Pancreas (tissue), 10 donors: ENCODE measurements at regions not wholly inside any gene's neighbourhood (a gene's known extent, or its start where the extent isn't known, plus 50 kb on each side); places are given as distances from the start of the nearest gene placed in this dataset.

Source experiments
- ATAC-seq, 4 donors: fragments of 200-7000 bp; cut with Tn5 transposase; one replicate each; pipeline versions ENCODE4 v1.8.0 to v1.9.1; 2020; ENCODE audit warnings: mild to moderate bottlenecking in 4 of 4, moderate library complexity in 4 of 4
- DNase-seq, 6 donors: peaks; one replicate each; pipeline ENCODE4 v3.0.0-alpha.2; 2020
- FAIRE-seq: peaks from 2 replicates; lab custom pipeline; 2012; peaks lifted over from hg19 to GRCh38; lab: Jason Lieb, UNC
- H3K27ac ChIP-seq, 4 donors: fragments of 200-600 bp; sonication (generic); 1 replicate in 3 of 4; 2 replicates in 1 of 4; pipeline versions ENCODE4 v1.5.0 to v1.8.0; 2020
- H3K27me3 ChIP-seq, 4 donors: fragments of 200-600 bp; one replicate each; pipeline ENCODE4 v1.8.0; 2021
- H3K36me3 ChIP-seq, 3 donors: fragments of 200-600 bp; sonication (generic) in 1 of 3; one replicate each; pipeline versions ENCODE4 v1.5.0 to v1.8.0; 2020 to 2021
- H3K4me1 ChIP-seq, 3 donors: fragments of 200-600 bp; one replicate each; pipeline ENCODE4 v1.8.0; 2021
- H3K4me3 ChIP-seq, 4 donors: fragments of 200-600 bp; sonication (generic) in 2 of 4; one replicate each; pipeline versions ENCODE4 v1.5.0 to v1.8.0; 2020 to 2021
- H3K9me3 ChIP-seq, 4 donors: fragments of 200-600 bp; one replicate each; pipeline ENCODE4 v1.8.0; 2021
- CTCF ChIP-seq, 4 donors: fragments of 200-600 bp; sonication (generic) in 3 of 4; IDR thresholded peaks; one replicate each; pipeline versions ENCODE4 v1.5.0 to v1.8.0; 2021; ENCODE audit warnings: antibody characterized with exemption in 4 of 4
- WGBS, 2 donors: extraction: QIAGEN DNeasy Blood & Tissue Kit; methylation state at CpG; one replicate each; pipeline ENCODE4 v1.1.7; 2013; 5-methylcytosine and 5-hydroxymethylcytosine counted together
- intact Hi-C, 3 donors: fragments of 100-400 bp; cut with DNase I; formaldehyde crosslinking; loops; one replicate each; pipeline versions ENCODE4 v1.11.1 to v1.14.2; 2022
- donor health status: healthy with polysubstance abuse.
- donor health status: DM: no; HTN: no; CAD: no; lungs with moderate emphysema.
- donor health status: DM: no; HTN: no; CAD: no.
- donor health status: control.
- donor health status: control.
- donor health status: Bipolar disorder and iron deficiency.
- donor health status: DM: yes; HTN: yes; CAD: no.
- donor health status: DM: no; HTN: no; CAD: no.
- donor health status: DM: no; HTN: no; CAD: no.
- donor health status: DM: yes; HTN: yes; CAD: no.

- ATAC-seq (no peak), DNase-seq (no peak), FAIRE-seq (no peak)
- H3K4me1 ChIP-seq: no peaks in the 10 kb centered on the region
- H3K36me3 ChIP-seq: no peaks in the 10 kb centered on the region
- no peak for TF ChIP-seq CTCF (IDR thresholded peaks at IDR 0.05)
- H3K9me3 ChIP-seq: no peaks in the 10 kb centered on the region
- intact Hi-C loops: no loop called here
- no peak overlapping the region for H3K4me3 ChIP-seq
- no peaks in the 10 kb centered on the region for H3K27me3 ChIP-seq
- no peak overlapping the region for H3K27ac ChIP-seq
- WGBS, 2 donors: 57 to 68% methylated on average over 5 of the region's 5 CpGs
Observed at GRCh38 chrX:150167482-150168324, 195.4 kb upstream of the MAMLD1 start.

DNA sequence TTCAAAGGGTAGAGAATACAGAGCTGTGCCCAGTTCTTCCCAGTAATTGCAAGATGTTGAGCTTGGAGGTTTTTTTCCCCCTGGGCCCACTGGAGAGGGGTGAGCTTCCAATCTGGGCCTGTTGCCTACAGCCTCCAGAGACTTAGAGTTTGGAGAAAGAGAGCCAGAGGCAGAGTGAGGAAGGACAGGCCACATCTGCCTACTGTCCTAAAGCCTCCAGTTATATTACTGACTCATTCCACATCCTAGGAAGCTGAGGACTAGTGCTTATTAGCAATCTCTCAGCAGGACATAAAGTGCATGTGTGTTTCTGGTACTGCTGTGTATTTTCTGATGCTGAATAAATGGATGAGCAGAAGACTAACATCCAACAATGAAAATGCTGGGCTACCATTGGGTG is 181.0 kb upstream of the MAMLD1 start:
- intact Hi-C loops: no loop called here
- Histone ChIP-seq H3K4me1 (no peaks in the 10 kb centered on the region), H3K9me3 (no peaks in the 10 kb centered on the region), H3K4me3 (no peak overlapping the region), H3K36me3 (no peaks in the 10 kb centered on the region), H3K27ac (no peak overlapping the region), H3K27me3 (peaks cover 0 to 6% (median 0%) of the 10 kb centered on the region in 4 donors)
- no peak for FAIRE-seq
- no peak for TF ChIP-seq CTCF (IDR thresholded peaks at IDR 0.05)
- no peak for DNase-seq
- no peak for ATAC-seq

DNA sequence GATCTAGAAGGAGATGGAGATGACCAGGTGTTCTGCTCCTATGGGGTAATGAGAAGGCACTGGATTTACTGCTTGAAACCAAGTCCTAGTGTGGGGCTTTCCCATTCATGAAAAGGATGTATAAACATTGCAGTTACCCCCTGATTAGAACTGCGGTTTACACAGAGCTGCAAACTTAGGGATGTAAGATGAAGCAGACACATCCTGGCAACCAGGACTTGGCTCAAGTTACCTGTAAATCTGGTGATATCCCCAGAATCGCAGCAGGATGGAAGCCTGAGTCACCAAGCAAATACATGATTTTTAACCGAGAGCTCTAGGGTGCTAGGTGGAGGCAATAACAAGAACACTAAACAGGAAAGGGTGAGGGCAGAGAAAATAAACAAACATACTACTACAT is 178.6 kb upstream of the MAMLD1 start:
- Histone ChIP-seq H3K9me3 (no peaks in the 10 kb centered on the region), H3K27me3 (no peaks in the 10 kb centered on the region), H3K4me3 (no peak overlapping the region), H3K4me1 (no peaks in the 10 kb centered on the region), H3K27ac (no peak overlapping the region), H3K36me3 (no peaks in the 10 kb centered on the region)
- FAIRE-seq (no peak), ATAC-seq (no peak), DNase-seq (no peak)
- 71 to 73% methylated on average over 3 of the region's 3 CpGs for WGBS, 2 donors
- no peak for TF ChIP-seq CTCF (IDR thresholded peaks at IDR 0.05)
- intact Hi-C loops: no loop called here

DNA sequence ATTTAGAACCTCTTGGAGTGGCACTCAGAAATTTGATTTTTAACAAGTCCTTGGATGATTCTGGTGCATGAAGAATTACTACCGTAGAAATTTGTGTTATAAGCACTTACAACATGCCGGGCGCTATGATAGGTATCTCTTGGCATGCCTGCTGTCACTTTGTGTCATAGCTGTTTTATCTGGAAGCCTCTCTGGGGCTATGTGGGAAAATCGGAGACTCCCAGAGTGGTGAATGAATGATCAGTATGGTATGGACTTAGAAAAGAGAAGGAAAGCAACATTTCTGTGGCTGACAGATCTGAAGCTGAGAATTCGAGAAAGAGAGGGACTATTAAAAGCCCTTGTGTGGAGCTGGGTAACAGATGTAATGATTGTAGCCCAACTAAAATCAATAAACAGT is 177.4 kb upstream of the MAMLD1 start:
- WGBS, 2 donors: 74 to 86% methylated on average over 5 of the region's 5 CpGs
- FAIRE-seq: no peak
- Histone ChIP-seq H3K4me3 (no peak overlapping the region), H3K9me3 (no peaks in the 10 kb centered on the region), H3K27me3 (no peaks in the 10 kb centered on the region), H3K27ac (no peak overlapping the region), H3K36me3 (no peaks in the 10 kb centered on the region), H3K4me1 (no peaks in the 10 kb centered on the region)
- DNase-seq: no peak
- no peak for ATAC-seq
- no peak for TF ChIP-seq CTCF (IDR thresholded peaks at IDR 0.05)
- intact Hi-C loops: no loop called here

- no peak for TF ChIP-seq CTCF (IDR thresholded peaks at IDR 0.05)
- no peak for FAIRE-seq
- no peak for ATAC-seq
- H3K9me3 ChIP-seq: no peaks in the 10 kb centered on the region
- H3K4me3 ChIP-seq: no peak overlapping the region
- no peak for DNase-seq
- H3K27ac ChIP-seq: no peak overlapping the region
- intact Hi-C loops: no loop called here
- WGBS, 2 donors: 57 to 70% methylated on average over 5 of the region's 5 CpGs
- H3K4me1 ChIP-seq: no peaks in the 10 kb centered on the region
- no peaks in the 10 kb centered on the region for H3K36me3 ChIP-seq
- H3K27me3 ChIP-seq: no peaks in the 10 kb centered on the region
Observed at GRCh38 chrX:150192816-150193215, 170.3 kb upstream of the MAMLD1 start.
